WTC11 (cell line): ENCODE measurements at regions not wholly inside any gene's neighbourhood (a gene's known extent, or its start where the extent isn't known, plus 50 kb on each side); places are given as distances from the start of the nearest gene placed in this dataset.

Source experiments
- ATF1 ChIP-seq: sonication (generic); formaldehyde crosslinking; IDR thresholded peaks from 2 replicates; pipeline ENCODE4 v1.8.1; 2023; ENCODE audit warnings: mild to moderate bottlenecking, moderate library complexity, missing genetic modification reagents
- CTCF ChIP-seq: fragments of 200-600 bp; IDR thresholded peaks from 2 replicates; pipeline ENCODE4 v1.8.0; 2022; ENCODE audit warnings: antibody characterized with exemption
- FOXJ3 ChIP-seq: sonication (generic); formaldehyde crosslinking; IDR thresholded peaks from 2 replicates; pipeline ENCODE4 v1.9.0; 2021; ENCODE audit warnings: missing genetic modification reagents, mild to moderate bottlenecking, borderline replicate concordance
- HMGXB4 ChIP-seq: sonication (generic); formaldehyde crosslinking; IDR thresholded peaks from 2 replicates; pipeline ENCODE4 v1.8.1; 2023; ENCODE audit warnings: mild to moderate bottlenecking, moderate library complexity, missing genetic modification reagents
- NFE2L1 ChIP-seq: sonication (generic); formaldehyde crosslinking; IDR thresholded peaks from 2 replicates; pipeline ENCODE4 v1.8.1; 2023; ENCODE audit warnings: missing genetic modification reagents
- SP1 ChIP-seq: sonication (generic); formaldehyde crosslinking; conservative IDR thresholded peaks from 2 replicates; pipeline ENCODE4 v1.8.1; 2022; ENCODE audit warnings: missing genetic modification reagents
- TEAD1 ChIP-seq: sonication (generic); formaldehyde crosslinking; IDR thresholded peaks from 2 replicates; pipeline ENCODE4 v1.8.0; 2022; ENCODE audit warnings: mild to moderate bottlenecking, missing genetic modification reagents
- TP53 ChIP-seq: sonication (generic); formaldehyde crosslinking; IDR thresholded peaks from 2 replicates; pipeline ENCODE4 v1.8.1; 2023; ENCODE audit warnings: mild to moderate bottlenecking, missing genetic modification reagents

- TF ChIP-seq TEAD1 (CRISPR knock-in tag) = no peak
- no peak for TF ChIP-seq CTCF
- TF ChIP-seq NFE2L1 (CRISPR knock-in tag) = no peak
- no peak for TF ChIP-seq FOXJ3 (CRISPR knock-in tag)
- TF ChIP-seq HMGXB4 = no peak
- no peak for TF ChIP-seq ATF1 (CRISPR knock-in tag)
- no peak for TF ChIP-seq TP53 (CRISPR knock-in tag)
- TF ChIP-seq SP1 (CRISPR knock-in tag) = no peak
Observed at GRCh38 chr14:22296722-22297121, 292.3 kb downstream of the DAD1 start.
